GM18870 (cell line): ENCODE measurements at regions not wholly inside any gene's neighbourhood (a gene's known extent, or its start where the extent isn't known, plus 50 kb on each side); places are given as distances from the start of the nearest gene placed in this dataset.

ENCODE experiments used
- ATAC-seq: cut with Tn5 transposase; IDR thresholded peaks from one replicate; pipeline ENCODE4 v1.9.1; 2021; ENCODE audit warnings: moderate library complexity; ENCODE audit not compliant: unreplicated experiment

DNA sequence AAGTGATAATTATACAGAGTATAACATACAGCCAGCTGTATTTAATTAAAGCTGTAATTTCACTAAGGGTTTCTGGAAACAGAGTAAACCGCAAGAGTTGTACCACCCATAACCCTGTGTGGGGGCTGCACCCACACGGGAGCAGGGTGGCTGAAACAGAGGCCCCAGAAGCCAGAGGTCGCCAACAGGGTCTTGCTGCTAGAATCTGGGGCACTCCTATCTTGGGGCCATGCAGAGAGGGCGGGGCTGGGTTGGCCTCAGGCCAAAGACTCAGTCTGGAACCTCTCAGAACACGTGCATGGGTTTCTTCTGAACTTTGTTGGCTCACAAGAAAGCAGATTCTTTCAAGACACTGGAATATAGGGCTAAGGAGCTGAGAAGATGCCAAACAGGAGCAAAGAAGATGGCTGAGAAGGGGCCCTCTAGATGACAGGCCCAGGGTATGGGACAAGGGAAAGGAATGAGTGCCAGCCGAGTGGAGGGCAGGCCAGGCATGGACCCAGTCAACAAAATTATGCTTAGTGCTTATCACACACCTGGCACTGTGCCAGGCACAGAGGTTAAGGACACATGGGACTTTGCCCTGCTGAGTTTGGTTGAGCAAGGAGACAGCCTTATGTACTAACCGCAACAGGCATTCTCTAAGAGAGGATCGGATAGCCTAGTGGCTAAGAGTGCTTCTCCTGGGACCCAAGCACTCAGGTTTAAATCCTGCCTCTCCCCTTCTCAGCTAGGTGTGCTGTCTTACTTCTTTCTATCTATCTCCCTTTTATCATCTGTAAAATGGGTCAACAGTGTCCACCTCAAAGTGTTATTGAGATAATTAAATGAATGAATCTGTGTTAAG is 96.6 kb upstream of the FOXP4 start:
- ATAC-seq, result no peak

DNA sequence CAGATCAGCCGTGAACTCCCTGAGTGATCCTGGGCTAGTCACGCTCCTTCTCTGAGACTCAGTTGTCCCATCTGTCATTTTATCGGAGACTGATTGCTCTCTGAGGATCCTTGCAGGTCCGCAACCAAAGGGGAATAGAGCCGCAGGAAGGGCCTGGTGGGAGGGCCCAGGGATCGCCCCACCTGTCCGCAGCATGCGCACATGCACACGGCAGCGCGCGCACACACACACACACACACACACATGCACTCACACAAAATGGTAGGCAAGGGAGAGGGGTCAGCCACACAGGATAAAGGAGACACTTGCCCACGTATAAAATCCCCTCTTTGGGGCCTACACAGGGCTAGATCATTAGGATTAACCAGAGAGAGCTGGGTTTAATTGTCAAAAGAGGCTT is 95.6 kb upstream of the FOXP4 start:
- ATAC-seq, result no peak

DNA sequence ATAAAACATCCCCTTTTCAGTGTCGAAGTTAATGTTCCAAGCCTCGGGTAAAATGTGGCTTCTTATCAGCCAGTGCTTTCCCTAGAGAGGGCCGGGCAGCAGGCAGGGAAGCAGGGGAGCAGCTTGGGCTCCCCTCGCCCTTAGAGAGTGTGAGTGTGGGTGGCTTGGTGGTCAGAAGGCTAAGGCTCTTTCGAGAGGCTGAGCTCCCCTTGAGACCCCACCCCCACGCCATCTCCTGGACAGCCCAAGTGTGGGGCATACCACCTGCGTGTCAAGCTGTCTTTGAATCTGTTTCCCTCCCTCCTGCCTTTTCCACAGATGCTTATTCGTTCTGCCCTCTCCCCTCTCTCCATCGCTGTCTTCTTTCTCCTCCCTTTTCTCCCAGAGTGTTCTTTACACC is 95.1 kb upstream of the FOXP4 start:
- no peak for ATAC-seq

DNA sequence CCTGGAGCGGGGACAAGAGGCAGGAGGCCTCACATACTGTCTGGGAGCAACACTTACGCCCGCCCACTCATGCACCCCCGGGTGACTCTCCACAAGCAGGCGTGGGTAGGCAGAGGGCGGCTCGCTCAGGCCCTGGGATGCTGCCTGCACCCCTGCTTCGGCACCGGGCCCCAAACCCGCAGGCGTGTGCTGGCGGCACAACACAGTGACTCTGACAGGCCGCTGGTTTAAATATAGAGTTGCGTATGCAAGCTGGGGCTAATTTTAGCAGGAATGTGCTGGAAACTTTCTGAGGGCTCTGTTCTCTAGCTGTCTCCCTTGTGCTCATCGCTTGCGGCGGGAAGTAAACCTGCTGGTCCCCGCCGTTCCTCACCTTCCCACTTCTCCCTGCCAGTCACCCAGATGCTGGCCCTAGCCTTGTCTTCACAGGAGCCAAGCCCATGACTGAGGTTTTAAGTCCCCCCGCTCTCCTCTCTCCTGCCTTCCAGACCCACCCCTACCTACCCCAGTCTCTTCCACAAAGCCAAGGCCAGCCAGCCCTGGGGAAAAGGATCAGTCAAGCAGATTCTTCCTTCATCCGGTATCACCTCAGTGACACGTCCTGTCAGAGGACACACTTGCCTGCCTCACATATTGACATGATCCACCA is 94.5 kb upstream of the FOXP4 start:
- no peak for ATAC-seq

DNA sequence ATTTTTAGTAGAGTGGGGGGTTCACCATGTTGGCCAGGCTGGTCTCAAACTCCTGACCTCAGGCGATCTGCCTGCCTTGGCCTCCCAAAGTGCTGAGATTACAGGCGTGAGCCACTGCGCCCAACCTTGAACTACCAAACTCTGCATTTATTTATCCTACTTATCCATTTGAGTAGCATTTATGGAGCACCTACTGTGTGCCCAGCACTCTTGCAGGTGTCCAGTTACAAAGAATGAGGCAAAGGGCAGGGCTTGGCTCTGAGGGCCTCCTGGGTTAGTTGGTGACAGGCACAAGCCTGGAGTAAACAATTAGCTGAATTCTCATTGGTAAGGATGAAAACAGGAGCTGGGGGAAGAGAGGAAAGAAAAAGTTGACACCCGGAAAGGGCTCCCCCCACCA is 93.4 kb upstream of the FOXP4 start:
- ATAC-seq, result no peak

DNA sequence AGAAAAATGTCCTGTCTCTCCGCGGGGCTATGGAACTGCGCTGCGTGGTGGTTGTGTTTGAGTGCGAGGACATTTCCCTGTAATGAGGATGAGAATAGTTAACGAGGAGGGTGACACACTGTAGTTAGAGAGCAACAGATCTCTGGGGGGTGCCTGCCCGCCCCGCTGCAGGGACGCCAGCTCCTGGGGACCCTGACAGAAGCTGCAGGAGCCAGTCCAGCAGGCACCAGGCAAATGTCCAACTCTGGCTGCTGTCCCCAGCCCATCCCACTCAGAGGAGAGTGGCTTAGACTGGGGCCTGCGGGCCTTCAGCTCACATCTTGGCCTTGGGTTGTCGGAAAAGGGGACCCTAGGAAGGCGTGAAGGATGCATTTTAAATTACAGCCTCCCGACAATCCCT is 92.9 kb upstream of the FOXP4 start:
- no peak for ATAC-seq

DNA sequence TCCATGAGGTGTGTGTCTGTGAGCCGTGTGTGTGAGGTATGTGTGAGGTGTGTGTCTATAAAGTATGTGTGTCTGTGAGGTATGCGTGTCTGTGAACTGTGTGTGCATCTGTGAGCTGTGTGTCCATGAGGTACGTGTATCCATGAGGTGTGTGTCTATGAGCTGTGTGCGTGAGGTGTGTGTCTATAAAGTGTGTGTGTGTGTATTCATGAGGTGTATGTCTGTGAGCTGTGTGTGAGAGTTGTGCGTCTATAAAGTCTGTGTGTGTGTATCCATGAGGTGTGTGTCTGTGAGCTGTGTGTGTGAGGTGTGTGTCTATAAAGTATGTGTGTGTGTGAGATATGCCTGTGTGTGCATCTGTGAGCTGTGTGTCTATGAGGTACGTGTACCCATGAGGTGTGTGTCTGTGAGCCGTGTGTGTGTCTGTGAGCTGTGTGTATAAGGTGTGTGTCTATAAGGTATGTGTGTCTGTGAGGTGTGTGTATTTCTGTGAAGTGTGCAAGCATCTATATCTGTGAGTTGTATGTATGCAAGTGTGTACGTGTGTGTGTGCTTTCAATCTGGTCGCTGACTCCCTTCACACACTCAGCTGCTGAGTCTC is 91.9 kb upstream of the FOXP4 start:
- no peak for ATAC-seq

DNA sequence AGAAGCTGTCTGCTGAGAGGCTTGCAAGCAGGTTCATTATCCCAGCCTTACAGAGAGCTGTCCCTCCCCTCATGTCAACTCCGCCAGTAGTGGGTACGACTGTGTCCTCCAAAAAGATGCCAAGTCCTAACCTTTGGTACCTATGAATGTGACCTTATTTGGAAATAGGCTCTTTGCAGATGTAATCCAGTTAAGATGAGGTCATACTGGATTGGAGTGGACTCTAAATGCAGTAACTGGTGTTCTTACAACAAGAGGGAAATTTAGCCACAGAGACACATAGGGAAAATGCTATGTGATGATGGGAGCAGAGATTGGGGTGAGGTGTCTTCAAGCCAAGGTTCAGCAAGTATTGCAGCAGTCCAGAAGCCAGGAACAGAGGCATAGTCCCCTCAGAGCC is 90.8 kb upstream of the FOXP4 start:
- no peak for ATAC-seq

DNA sequence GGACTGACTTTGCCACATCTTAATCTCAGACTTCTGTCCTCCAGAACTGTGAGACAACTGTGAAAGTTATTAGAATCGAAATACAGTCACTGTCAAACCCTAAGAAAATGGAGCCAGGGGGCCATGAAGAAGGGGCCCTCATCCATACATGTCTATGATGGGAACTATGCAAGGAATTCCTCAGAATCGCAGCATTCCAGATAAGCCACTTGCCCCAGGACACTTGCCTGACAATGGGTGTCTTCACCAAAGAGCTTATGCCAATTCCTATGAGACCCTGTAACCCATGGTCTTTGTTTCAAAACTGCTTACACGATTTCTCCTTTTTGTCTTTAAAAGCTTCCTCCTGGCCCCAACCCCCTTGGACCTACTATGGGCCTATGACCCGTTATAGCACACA is 90.4 kb upstream of the FOXP4 start:
- ATAC-seq, result no peak

DNA sequence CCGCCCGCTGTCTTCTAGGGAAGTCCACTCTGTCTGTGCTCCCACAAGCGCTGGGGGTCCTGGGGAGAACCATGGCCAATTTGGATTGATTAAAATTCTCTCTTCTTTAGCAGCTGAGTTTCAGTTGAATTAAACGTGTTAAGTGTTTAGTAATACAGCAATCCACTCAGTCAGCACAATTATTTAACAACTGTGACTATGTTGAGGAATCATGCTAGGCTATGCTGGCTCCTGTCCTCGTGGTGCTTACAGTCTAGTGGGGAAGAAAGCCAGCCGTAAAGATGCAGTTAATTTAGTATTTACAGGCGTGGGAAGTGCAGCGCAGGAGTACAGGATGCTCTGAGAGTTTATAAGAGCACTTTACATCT is 88.9 kb upstream of the FOXP4 start:
- no peak for ATAC-seq

DNA sequence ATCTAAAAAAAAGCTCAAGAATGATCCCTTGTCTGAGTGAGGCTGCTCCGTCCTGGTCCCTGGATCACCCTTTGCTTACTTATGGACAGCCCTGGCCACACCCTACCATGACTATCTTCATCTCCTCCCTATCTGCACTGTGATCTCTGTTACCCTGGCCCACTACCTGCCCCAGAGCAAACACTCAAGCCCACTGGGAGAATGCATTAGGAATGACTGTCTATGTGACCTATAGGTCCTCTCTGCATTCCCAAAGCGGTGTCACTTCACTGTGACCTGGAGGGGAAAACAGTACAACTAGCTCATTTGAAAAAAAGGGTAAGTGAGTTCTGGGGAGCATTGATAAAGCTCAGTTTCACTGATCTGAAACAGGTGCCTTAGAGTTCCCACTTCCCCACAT is 86.4 kb upstream of the FOXP4 start:
- no peak for ATAC-seq

DNA sequence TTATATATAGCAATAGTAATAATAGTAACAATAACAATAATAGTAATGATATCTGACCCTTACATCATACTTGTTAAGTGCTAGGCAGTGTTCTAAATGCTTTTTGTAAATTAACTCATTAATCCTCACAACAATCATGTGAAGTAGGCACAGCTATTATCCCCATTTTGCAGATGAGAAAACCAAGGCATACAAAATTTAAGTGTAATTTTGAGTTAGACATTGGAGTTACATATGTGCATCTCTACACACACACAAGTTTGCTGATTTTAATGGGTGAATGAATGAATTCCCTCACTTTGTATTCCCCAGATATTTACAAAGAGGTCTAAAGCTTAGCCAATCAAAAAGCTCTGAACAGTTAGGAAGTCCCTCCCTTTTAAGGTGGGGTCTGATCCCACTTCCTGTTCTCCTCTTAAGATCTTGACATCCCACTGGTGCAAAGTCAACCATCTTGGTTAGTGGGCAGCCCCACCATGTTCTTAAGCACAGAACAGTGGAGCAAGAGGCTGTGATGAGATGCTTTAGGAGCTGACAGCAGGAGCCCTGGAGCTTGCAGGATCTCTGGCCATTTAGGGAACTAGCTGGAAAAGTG is 85.3 kb upstream of the FOXP4 start:
- no peak for ATAC-seq

DNA sequence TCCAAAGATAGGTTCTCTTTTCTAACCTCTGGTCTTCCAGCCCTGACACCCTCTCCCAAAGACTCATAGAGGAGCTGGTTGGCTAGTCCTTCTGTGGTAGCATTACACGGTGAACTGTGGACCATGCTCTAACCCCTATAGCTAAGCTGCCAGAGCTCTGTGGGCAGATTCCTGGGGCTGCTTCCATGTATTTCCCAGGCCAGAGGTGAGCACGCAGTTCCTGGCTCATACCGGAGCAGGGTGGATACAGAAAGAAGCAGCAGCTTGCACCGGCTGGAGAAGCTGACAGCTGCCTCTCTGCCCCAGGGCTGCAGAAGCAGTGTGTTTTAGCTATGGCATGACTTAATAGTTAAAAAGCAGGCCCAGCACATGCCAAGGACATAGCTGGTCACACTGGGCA is 84.1 kb upstream of the FOXP4 start:
- no peak for ATAC-seq

DNA sequence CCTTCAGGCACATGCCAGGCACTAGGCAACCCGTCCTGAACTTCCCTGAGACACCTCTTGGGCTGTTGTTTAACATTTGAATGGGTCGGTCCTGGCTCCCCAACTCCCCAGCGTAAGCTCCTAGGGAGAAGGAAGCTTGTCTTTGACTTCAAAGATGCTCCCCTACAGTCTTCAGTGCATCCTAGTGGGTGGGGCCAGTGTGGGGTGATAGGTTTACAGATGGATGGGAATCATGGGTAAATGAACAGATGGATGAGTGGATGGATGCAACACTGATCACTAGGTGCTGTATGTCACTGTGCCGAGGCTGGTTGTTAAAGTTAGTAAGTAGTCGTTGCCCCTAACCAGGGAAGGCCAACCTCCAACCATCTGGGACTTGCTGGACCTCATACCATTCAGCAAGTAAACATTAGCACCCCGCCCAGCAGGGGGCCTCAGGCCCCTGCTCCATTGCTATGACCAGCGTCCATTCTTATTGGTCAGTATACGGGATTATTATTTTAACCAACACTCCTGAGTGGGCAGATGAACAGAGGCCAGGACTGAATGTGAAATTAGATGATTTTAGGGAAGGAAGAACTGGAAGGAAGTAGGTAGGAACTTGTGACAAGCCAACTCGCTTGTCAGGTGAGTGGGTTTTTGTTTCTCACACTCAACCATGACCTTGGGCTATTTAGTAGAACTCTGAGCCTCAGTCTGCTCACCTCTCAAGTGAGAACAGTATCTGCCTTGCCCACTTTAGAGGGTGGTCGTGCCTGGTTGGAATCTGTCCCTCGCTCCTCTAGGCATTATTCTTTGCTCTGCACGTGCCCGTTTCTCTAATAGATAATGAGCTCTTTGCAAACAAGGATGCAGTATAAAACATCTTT is 82.9 kb upstream of the FOXP4 start:
- no peak for ATAC-seq

DNA sequence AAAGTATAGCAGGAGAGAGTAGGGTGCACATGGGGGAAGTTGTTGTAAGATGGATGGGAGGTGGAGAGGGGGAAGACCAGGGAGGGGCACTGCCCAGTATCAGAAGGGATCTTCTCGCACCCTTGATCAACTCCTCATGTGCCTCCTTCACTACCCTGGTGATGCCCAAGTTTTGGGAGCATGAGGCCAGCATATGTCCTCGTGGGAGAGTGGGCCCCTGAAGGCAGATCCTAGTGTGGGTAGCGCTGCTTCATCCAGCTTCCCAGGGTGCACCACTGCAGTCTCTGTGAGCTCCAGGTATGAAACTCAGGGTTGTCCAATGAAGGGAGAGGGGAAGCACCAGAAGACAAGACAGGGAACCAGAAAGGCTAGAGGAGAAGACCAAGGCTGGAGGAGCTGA is 82.2 kb upstream of the FOXP4 start:
- no peak for ATAC-seq

DNA sequence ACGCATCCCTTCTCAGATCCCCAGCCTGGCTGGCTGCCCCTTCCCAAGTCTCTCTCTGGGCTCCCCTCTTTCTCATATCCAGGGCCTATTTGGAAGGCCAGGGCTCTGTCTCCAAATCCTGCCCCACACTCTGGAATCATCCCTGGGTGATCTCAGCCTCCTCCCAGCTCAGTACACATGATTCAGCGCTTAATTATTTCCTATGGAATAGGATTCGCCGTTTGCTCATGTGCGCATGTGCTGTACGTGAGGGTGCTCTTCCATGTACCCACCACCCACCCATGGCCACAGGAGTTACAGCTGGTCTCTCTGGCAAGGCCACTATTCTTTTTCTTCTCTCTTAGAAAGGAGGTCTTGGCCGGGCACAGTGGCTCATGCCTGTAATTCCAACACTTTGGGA is 81.7 kb upstream of the FOXP4 start:
- ATAC-seq, result no peak

DNA sequence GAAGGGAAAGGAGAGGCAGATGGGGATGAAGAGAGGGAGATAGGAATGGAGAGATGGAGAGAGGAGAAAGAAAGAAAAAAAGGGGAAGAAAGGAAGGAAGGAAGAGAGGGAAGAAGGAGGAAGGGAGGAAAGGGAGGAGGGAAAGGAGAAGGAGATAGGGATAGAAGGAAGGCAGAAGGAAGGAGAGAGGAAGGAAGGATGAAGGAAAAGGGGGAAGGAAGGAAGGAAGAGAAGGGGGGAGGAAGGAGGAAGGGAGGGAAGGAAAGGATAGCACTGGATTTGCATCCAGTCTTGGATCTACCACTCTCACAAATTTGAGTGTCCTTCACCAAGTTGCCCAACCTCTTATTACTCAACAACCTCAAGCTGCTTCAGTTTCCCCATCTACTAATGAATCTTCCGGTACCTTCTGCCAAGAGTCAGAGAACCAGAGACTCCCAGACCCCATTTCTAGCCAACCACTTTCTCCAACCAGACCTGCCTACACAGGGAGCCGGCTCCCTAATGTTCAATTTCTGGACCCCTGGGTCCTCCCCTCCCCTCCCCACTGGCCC is 79.7 kb upstream of the FOXP4 start:
- no peak for ATAC-seq

DNA sequence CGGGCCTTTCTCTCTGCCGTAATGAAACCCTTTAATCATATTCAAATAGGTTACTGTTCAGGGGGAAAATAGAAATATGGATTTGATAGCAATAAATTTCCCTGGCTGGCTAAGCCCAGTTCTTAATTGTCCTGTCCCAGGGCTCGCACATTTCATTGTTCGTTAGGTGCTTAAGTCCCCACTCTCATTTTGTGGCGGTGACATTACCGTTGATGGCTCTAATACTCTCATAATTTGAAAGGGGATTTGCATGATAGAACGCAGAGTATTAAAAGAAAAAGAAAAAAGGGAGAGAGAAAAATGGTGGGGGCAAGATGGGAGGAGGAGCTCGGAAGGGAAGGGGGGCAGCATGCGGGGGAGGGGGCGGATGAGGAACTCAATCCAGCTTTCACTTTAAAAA is 79.1 kb upstream of the FOXP4 start:
- no peak for ATAC-seq

DNA sequence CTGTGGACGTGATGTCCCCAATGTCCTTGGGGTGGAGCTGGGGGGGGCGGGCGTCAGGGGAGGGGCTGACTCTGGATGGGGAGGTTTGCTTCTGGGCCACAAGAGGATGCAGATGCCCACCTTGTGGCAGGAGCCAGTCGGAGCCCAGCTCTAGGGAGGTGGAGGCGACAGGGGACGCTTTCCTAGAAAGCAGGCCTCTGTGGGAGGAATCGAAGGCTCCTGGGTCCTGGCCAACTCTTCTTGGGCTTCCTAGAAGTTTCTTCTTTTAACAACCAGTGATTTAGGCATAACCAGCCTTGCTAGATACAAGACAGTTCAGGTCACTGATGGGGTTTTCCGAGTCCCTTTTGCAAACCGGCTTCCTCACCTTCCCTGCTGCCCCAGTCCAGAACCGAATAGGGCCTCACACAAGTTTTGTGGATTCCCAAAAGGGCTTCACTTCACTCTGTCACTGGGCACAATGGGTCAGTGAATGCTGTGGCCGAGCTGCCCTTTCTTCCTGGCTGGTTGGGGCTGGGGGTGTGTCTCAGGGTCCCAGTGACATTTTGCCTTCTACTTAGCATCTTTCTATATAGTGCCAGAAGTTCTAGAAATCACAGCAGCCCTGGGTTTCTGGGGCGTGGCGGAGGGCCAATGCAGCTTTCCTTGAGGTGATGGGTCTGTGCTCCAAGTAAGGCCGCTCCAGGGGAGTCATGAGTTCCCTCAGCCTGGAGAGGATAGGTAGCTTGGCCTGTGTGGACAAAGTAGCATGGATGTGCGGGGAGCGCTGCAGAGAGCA is 78.4 kb upstream of the FOXP4 start:
- no peak for ATAC-seq
